MM.1S (cell line): ENCODE measurements at regions not wholly inside any gene's neighbourhood (a gene's known extent, or its start where the extent isn't known, plus 50 kb on each side); places are given as distances from the start of the nearest gene placed in this dataset.

Experiments
- CTCF ChIP-seq: fragments of 300-600 bp; sonication (generic); IDR thresholded peaks from 2 replicates; pipeline ENCODE4 v1.5.1; 2016; ENCODE audit warnings: antibody characterized with exemption, low read length, mixed read lengths
- EZH2 ChIP-seq: fragments of 300-600 bp; sonication (generic); optimal IDR thresholded peaks from 2 replicates; pipeline ENCODE3; 2017; ENCODE audit warnings: low read depth, mild to moderate bottlenecking, antibody characterized with exemption, low read length, mixed read lengths

DNA sequence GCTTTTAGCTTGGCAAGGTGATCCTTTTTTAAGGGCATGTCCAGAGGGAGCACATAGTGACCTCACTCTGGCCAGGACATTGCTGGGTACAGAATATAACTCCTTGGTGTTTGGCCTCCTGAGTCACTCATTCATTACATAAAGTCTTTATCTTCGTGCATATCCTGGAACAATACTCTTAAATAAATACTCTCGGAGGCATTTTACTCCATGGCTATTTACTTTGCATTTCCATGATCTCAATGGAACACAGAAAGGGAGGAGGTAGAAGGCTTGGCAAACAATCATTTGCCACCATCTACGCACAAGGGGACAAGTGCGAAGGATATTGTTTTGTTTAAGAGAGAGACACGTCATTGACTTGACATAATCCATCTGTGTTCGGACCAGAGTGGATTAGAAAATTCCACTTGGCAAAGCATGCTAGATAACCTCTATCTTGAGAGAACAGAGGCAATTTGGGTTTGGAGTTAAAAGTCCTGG lies 210.0 kb downstream of the IRS2 start:
- TF ChIP-seq CTCF (no peak), EZH2 (no peak)
